Limb (tissue), 2 donors: ENCODE measurements at regions not wholly inside any gene's neighbourhood (a gene's known extent, or its start where the extent isn't known, plus 50 kb on each side); places are given as distances from the start of the nearest gene placed in this dataset.
"Not testable (repeated sequence)": the region's sequence is repeated elsewhere in the genome, so short reads cannot be mapped to it uniquely, and the experiment has no call there.

Source experiments
- DNase-seq, 2 donors: peaks; one replicate each; pipeline ENCODE4 v3.0.0-alpha.2; 2016; ENCODE audit errors: extremely low spot score in 2 of 2

- DNase-seq = no peak
Observed at GRCh38 chr6:6970851-6971250, 136.9 kb upstream of the RREB1 start.

GRCh38 chr6:6971369-6971768 is 136.4 kb upstream of the RREB1 start:
- no peak for DNase-seq

- no peak for DNase-seq
Observed at GRCh38 chr6:6972456-6972855, 135.3 kb upstream of the RREB1 start.

- DNase-seq = no peak
Observed at GRCh38 chr6:6973721-6974120, 134.0 kb upstream of the RREB1 start.

- no peak for DNase-seq
Observed at GRCh38 chr6:6975459-6976111, 132.2 kb upstream of the RREB1 start.

- no peak for DNase-seq
Observed at GRCh38 chr6:6976193-6976592, 131.6 kb upstream of the RREB1 start.

- no peak for DNase-seq
Observed at GRCh38 chr6:6978731-6979130, 129.0 kb upstream of the RREB1 start.

- no peak for DNase-seq
Observed at GRCh38 chr6:6980999-6981597, 126.7 kb upstream of the RREB1 start.

- DNase-seq = no peak
Observed at GRCh38 chr6:6981681-6982322, 126.0 kb upstream of the RREB1 start.

- DNase-seq = no peak
Observed at GRCh38 chr6:6982663-6983062, 125.1 kb upstream of the RREB1 start.

- DNase-seq = no peak
Observed at GRCh38 chr6:6984585-6985366, 123.0 kb upstream of the RREB1 start.

- no peak for DNase-seq
Observed at GRCh38 chr6:6986344-6986743, 121.4 kb upstream of the RREB1 start.

- no peak for DNase-seq
Observed at GRCh38 chr6:6987749-6988148, 120.0 kb upstream of the RREB1 start.

- DNase-seq = not testable (repeated sequence)
Observed at GRCh38 chr6:6990059-6990458, 117.7 kb upstream of the RREB1 start.

- no peak for DNase-seq
Observed at GRCh38 chr6:6993503-6994237, 114.1 kb upstream of the RREB1 start.

- no peak for DNase-seq
Observed at GRCh38 chr6:6994796-6995195, 113.0 kb upstream of the RREB1 start.

GRCh38 chr6:6995328-6995727 is 112.4 kb upstream of the RREB1 start:
- no peak for DNase-seq

- no peak for DNase-seq
Observed at GRCh38 chr6:6996124-6996523, 111.6 kb upstream of the RREB1 start.

GRCh38 chr6:6997263-6998193 is 110.2 kb upstream of the RREB1 start:
- DNase-seq = no peak

- no peak for DNase-seq
Observed at GRCh38 chr6:6998194-6998569, 109.6 kb upstream of the RREB1 start.
